ENCODE measurements at regions not wholly inside any gene's neighbourhood (a gene's known extent, or its start where the extent isn't known, plus 50 kb on each side); places are given as distances from the start of the nearest gene placed in this dataset.

GRCh38 chr3:157582637-157582973, 79.4 kb upstream of the VEPH1 start:
- TF ChIP-seq POLR2A (IDR thresholded peaks at IDR 0.05): no peak
- TF ChIP-seq, protein P1, sequence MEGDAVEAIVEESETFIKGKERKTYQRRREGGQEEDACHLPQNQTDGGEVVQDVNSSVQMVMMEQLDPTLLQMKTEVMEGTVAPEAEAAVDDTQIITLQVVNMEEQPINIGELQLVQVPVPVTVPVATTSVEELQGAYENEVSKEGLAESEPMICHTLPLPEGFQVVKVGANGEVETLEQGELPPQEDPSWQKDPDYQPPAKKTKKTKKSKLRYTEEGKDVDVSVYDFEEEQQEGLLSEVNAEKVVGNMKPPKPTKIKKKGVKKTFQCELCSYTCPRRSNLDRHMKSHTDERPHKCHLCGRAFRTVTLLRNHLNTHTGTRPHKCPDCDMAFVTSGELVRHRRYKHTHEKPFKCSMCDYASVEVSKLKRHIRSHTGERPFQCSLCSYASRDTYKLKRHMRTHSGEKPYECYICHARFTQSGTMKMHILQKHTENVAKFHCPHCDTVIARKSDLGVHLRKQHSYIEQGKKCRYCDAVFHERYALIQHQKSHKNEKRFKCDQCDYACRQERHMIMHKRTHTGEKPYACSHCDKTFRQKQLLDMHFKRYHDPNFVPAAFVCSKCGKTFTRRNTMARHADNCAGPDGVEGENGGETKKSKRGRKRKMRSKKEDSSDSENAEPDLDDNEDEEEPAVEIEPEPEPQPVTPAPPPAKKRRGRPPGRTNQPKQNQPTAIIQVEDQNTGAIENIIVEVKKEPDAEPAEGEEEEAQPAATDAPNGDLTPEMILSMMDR (IDR thresholded peaks at IDR 0.05 in 8 of 11, conservative IDR thresholded peaks at IDR 0.05 in 3 of 11): no peak
- TF ChIP-seq POLR2AphosphoS5 (IDR thresholded peaks at IDR 0.05): no peak
